Thyroid gland (tissue), 4 donors: ENCODE measurements at regions not wholly inside any gene's neighbourhood (a gene's known extent, or its start where the extent isn't known, plus 50 kb on each side); places are given as distances from the start of the nearest gene placed in this dataset.

Experiments used
- DNase-seq, 2 donors: peaks; one replicate each; pipeline ENCODE4 v3.0.0-alpha.2; 2019
- H3K27ac ChIP-seq, 3 donors: fragments of 200-600 bp; sonication (generic); 1 replicate in 2 of 3; 2 replicates in 1 of 3; pipeline ENCODE4 v1.5.1; 2016 to 2019; ENCODE audit warnings: mild to moderate bottlenecking in 1 of 3, moderate library complexity in 1 of 3
- H3K27me3 ChIP-seq: fragments of 200-600 bp; sonication (generic); one replicate; pipeline ENCODE4 v1.5.1; 2019
- H3K36me3 ChIP-seq, 2 donors: fragments of 200-600 bp; sonication (generic); one replicate each; pipeline ENCODE4 v1.5.1; 2016 to 2019
- H3K4me1 ChIP-seq, 2 donors: fragments of 200-600 bp; sonication (generic); one replicate each; pipeline ENCODE4 v1.5.1; 2017 to 2019
- H3K4me3 ChIP-seq, 3 donors: fragments of 200-600 bp; sonication (generic); replicated peaks in 1 of 3; 1 replicate in 2 of 3; 2 replicates in 1 of 3; pipeline ENCODE4 v1.5.1; 2016; ENCODE audit warnings: mild to moderate bottlenecking in 1 of 3
- H3K9me3 ChIP-seq: fragments of 200-600 bp; sonication (generic); one replicate; pipeline ENCODE4 v1.5.1; 2017
- CTCF ChIP-seq, 6 experiments: fragments of 200-600 bp in 3 of 6; fragments of 450-650 bp in 3 of 6; sonication (generic) in 3 of 6; IDR thresholded peaks; one replicate each; pipeline ENCODE4 v1.5.1; 2016 to 2019; ENCODE audit warnings: antibody characterized with exemption in 6 of 6, mild to moderate bottlenecking in 2 of 6, inconsistent platforms in 1 of 6, moderate library complexity in 1 of 6
- POLR2A ChIP-seq, 2 donors: fragments of 450-650 bp; IDR thresholded peaks; one replicate each; pipeline ENCODE4 v1.6.1; 2017; ENCODE audit warnings: antibody characterized with exemption in 2 of 2, mild to moderate bottlenecking in 2 of 2, moderate library complexity in 1 of 2
- WGBS, 2 donors: methylation state at CpG; one replicate each; pipeline ENCODE4 v1.1.5; 2017; 5-methylcytosine and 5-hydroxymethylcytosine counted together
- intact Hi-C: fragments of 100-400 bp; cut with DNase I; formaldehyde crosslinking; loops from one replicate; pipeline ENCODE4 v1.15.1; 2023

GRCh38 chr5:27414099-27414498 is 375.7 kb upstream of the CDH9 start:
- 83 to 84% methylated on average over 1 of the region's 1 CpG for WGBS, 2 donors
- no peak for DNase-seq
- no peaks in the 10 kb centered on the region for H3K9me3 ChIP-seq
- intact Hi-C loops: no loop called here
- no peaks in the 10 kb centered on the region for H3K36me3 ChIP-seq
- no peak overlapping the region for H3K4me3 ChIP-seq
- no peak overlapping the region for H3K27ac ChIP-seq
- no peaks in the 10 kb centered on the region for H3K27me3 ChIP-seq
- no peaks in the 10 kb centered on the region for H3K4me1 ChIP-seq
- TF ChIP-seq CTCF (IDR thresholded peaks at IDR 0.05): no peak
- no peak for TF ChIP-seq POLR2A (IDR thresholded peaks at IDR 0.05)

- H3K27ac ChIP-seq: no peak overlapping the region
- TF ChIP-seq CTCF (IDR thresholded peaks at IDR 0.05) (no peak), POLR2A (IDR thresholded peaks at IDR 0.05) (no peak)
- no peaks in the 10 kb centered on the region for H3K9me3 ChIP-seq
- no peak overlapping the region for H3K4me3 ChIP-seq
- 84 to 90% methylated on average over 1 of the region's 1 CpG for WGBS, 2 donors
- H3K36me3 ChIP-seq: no peaks in the 10 kb centered on the region
- intact Hi-C loops: no loop called here
- H3K27me3 ChIP-seq: no peaks in the 10 kb centered on the region
- DNase-seq: no peak
- no peaks in the 10 kb centered on the region for H3K4me1 ChIP-seq
These were observed 374.0 kb upstream of the CDH9 start for GRCh38 chr5:27412384-27412783.

- Histone ChIP-seq H3K4me1 (no peaks in the 10 kb centered on the region), H3K9me3 (no peaks in the 10 kb centered on the region), H3K36me3 (no peaks in the 10 kb centered on the region), H3K27me3 (no peaks in the 10 kb centered on the region), H3K4me3 (no peak overlapping the region), H3K27ac (no peak overlapping the region)
- TF ChIP-seq POLR2A (IDR thresholded peaks at IDR 0.05): no peak
- TF ChIP-seq CTCF (IDR thresholded peaks at IDR 0.05): no peak
- DNase-seq: no peak
- intact Hi-C loops: no loop called here
- 73 to 84% methylated on average over 1 of the region's 1 CpG for WGBS, 2 donors
These were observed 367.6 kb upstream of the CDH9 start for GRCh38 chr5:27406020-27406419.

- Histone ChIP-seq H3K36me3 (no peaks in the 10 kb centered on the region), H3K9me3 (no peaks in the 10 kb centered on the region), H3K27me3 (no peaks in the 10 kb centered on the region), H3K4me1 (no peaks in the 10 kb centered on the region), H3K4me3 (no peak overlapping the region), H3K27ac (no peak overlapping the region)
- WGBS, 2 donors: 72 to 76% methylated on average over 5 of the region's 5 CpGs
- intact Hi-C loops: no loop called here
- no peak for DNase-seq
- TF ChIP-seq POLR2A (IDR thresholded peaks at IDR 0.05) (no peak), CTCF (IDR thresholded peaks at IDR 0.05) (no peak)
These were observed 365.0 kb upstream of the CDH9 start for GRCh38 chr5:27403243-27403882.

- H3K4me1 ChIP-seq: no peaks in the 10 kb centered on the region
- H3K27me3 ChIP-seq: no peaks in the 10 kb centered on the region
- H3K27ac ChIP-seq: no peak overlapping the region
- TF ChIP-seq POLR2A (IDR thresholded peaks at IDR 0.05) (no peak), CTCF (IDR thresholded peaks at IDR 0.05) (no peak)
- no peaks in the 10 kb centered on the region for H3K9me3 ChIP-seq
- H3K4me3 ChIP-seq: no peak overlapping the region
- WGBS, 2 donors: 82% methylated on average over 3 of the region's 3 CpGs
- H3K36me3 ChIP-seq: no peaks in the 10 kb centered on the region
- intact Hi-C loops: no loop called here
- no peak for DNase-seq
These were observed 364.4 kb upstream of the CDH9 start for GRCh38 chr5:27402828-27403227.
